ENCODE measurements at regions not wholly inside any gene's neighbourhood (a gene's known extent, or its start where the extent isn't known, plus 50 kb on each side); places are given as distances from the start of the nearest gene placed in this dataset.

GRCh38 chrX:20471483-20471882 lies 204.8 kb upstream of the RPS6KA3 start:
- POLR2A ChIA-PET = no interaction called here
- Mint-ChIP-seq H3K27ac (ENCODE audit: unreplicated experiment) (no peak overlapping the region), H3K36me3 (ENCODE audit: insufficient read depth, unreplicated experiment) (no peaks in the 10 kb centered on the region), H3K9me3 (ENCODE audit: unreplicated experiment) (no peaks in the 10 kb centered on the region), H3K4me3 (ENCODE audit: unreplicated experiment) (no peak overlapping the region), H3K27me3 (ENCODE audit: insufficient read depth, unreplicated experiment) (no peaks in the 10 kb centered on the region), H3K4me1 (ENCODE audit: low read depth, unreplicated experiment) (no peaks in the 10 kb centered on the region)
- H3K4me3 ChIP-seq (ENCODE audit: low read depth, low read length) = no peak overlapping the region
- no peaks in the 10 kb centered on the region for H3K27me3 ChIP-seq (replicated peaks; ENCODE audit: control insufficient read depth, insufficient read depth, low read length)
- DNase-seq = no peak
- BruUV-seq (replicated peaks) = no TSS peak
- H3K36me3 ChIP-seq (ENCODE audit: control insufficient read depth, insufficient read depth, low read length) = no peaks in the 10 kb centered on the region
- intact Hi-C loops (cut with micrococcal nuclease; ENCODE audit: unreplicated experiment) = no loop called here
- peaks cover 6% of the 10 kb centered on the region for H3K4me1 ChIP-seq
- no peaks in the 10 kb centered on the region for H3K9me3 ChIP-seq
- no peak for TF ChIP-seq CTCF (IDR thresholded peaks at IDR 0.05; ENCODE audit: insufficient read depth in 1 of 2, low read depth in 1 of 2, low read length in 1 of 2, severe bottlenecking in 1 of 2, unreplicated experiment in 1 of 2)
- CTCF ChIA-PET = no interaction called here

- no peaks in the 10 kb centered on the region for H3K9me3 Mint-ChIP-seq (ENCODE audit: unreplicated experiment)
- ChIA-PET POLR2A (no interaction called here), CTCF (no interaction called here)
- Histone ChIP-seq H3K36me3 (ENCODE audit: control insufficient read depth, insufficient read depth, low read length) (no peaks in the 10 kb centered on the region), H3K27me3 (replicated peaks; ENCODE audit: control insufficient read depth, insufficient read depth, low read length) (no peaks in the 10 kb centered on the region), H3K4me1 (no peaks in the 10 kb centered on the region), H3K4me3 (ENCODE audit: low read depth, low read length) (no peak overlapping the region), H3K9me3 (no peaks in the 10 kb centered on the region)
- no peak for TF ChIP-seq CTCF (IDR thresholded peaks at IDR 0.05; ENCODE audit: insufficient read depth in 1 of 2, low read depth in 1 of 2, low read length in 1 of 2, severe bottlenecking in 1 of 2, unreplicated experiment in 1 of 2)
- no peaks in the 10 kb centered on the region for H3K27me3 Mint-ChIP-seq (ENCODE audit: insufficient read depth, unreplicated experiment)
- intact Hi-C loops (cut with micrococcal nuclease; ENCODE audit: unreplicated experiment) = no loop called here
- no peak for DNase-seq
- H3K27ac Mint-ChIP-seq (ENCODE audit: unreplicated experiment) = no peak overlapping the region
- H3K4me3 Mint-ChIP-seq (ENCODE audit: unreplicated experiment) = no peak overlapping the region
- BruUV-seq (replicated peaks) = no TSS peak
- no peaks in the 10 kb centered on the region for H3K36me3 Mint-ChIP-seq (ENCODE audit: insufficient read depth, unreplicated experiment)
- no peaks in the 10 kb centered on the region for H3K4me1 Mint-ChIP-seq (ENCODE audit: low read depth, unreplicated experiment)
Measured at GRCh38 chrX:20463296-20464075, 196.8 kb upstream of the RPS6KA3 start.

- ChIA-PET CTCF (no interaction called here), POLR2A (no interaction called here)
- Histone ChIP-seq H3K36me3 (ENCODE audit: control insufficient read depth, insufficient read depth, low read length) (no peaks in the 10 kb centered on the region), H3K4me3 (ENCODE audit: low read depth, low read length) (no peak overlapping the region), H3K27me3 (replicated peaks; ENCODE audit: control insufficient read depth, insufficient read depth, low read length) (no peaks in the 10 kb centered on the region), H3K9me3 (no peaks in the 10 kb centered on the region), H3K4me1 (no peaks in the 10 kb centered on the region)
- DNase-seq = no peak
- no TSS peak for BruUV-seq (replicated peaks)
- no peaks in the 10 kb centered on the region for H3K36me3 Mint-ChIP-seq (ENCODE audit: insufficient read depth, unreplicated experiment)
- H3K4me1 Mint-ChIP-seq (ENCODE audit: low read depth, unreplicated experiment) = no peaks in the 10 kb centered on the region
- H3K27ac Mint-ChIP-seq (ENCODE audit: unreplicated experiment) = no peak overlapping the region
- no peaks in the 10 kb centered on the region for H3K9me3 Mint-ChIP-seq (ENCODE audit: unreplicated experiment)
- no peak for TF ChIP-seq CTCF (IDR thresholded peaks at IDR 0.05; ENCODE audit: insufficient read depth in 1 of 2, low read depth in 1 of 2, low read length in 1 of 2, severe bottlenecking in 1 of 2, unreplicated experiment in 1 of 2)
- intact Hi-C loops (cut with micrococcal nuclease; ENCODE audit: unreplicated experiment) = no loop called here
- H3K4me3 Mint-ChIP-seq (ENCODE audit: unreplicated experiment) = no peak overlapping the region
- H3K27me3 Mint-ChIP-seq (ENCODE audit: insufficient read depth, unreplicated experiment) = no peaks in the 10 kb centered on the region
Measured at GRCh38 chrX:20461576-20461975, 194.9 kb upstream of the RPS6KA3 start.
